Mesenteric fat pad (tissue), 1 donor: ENCODE measurements at regions not wholly inside any gene's neighbourhood (a gene's known extent, or its start where the extent isn't known, plus 50 kb on each side); places are given as distances from the start of the nearest gene placed in this dataset.
"Not testable (repeated sequence)": the region's sequence is repeated elsewhere in the genome, so short reads cannot be mapped to it uniquely, and the experiment has no call there.

Experiments used
- DNase-seq: peaks from one replicate; pipeline ENCODE4 v3.0.0-alpha.2; 2020; ENCODE audit warnings: low spot score
- donor health status: DM: yes; HTN: yes; CAD: no.

- no peak for DNase-seq
These were observed 178.4 kb downstream of the PSMG1 start for GRCh38 chr21:39004634-39005501.

- no peak for DNase-seq
These were observed 179.1 kb downstream of the PSMG1 start for GRCh38 chr21:39003982-39004633.

GRCh38 chr21:39001341-39001740, 181.9 kb downstream of the PSMG1 start:
- DNase-seq = no peak

GRCh38 chr21:39000496-39000895, 182.8 kb downstream of the PSMG1 start:
- no peak for DNase-seq

GRCh38 chr21:38999161-38999560, 184.1 kb downstream of the PSMG1 start:
- no peak for DNase-seq

GRCh38 chr21:38998281-38998680, 185.0 kb downstream of the PSMG1 start:
- DNase-seq = not testable (repeated sequence)

- DNase-seq = not testable (repeated sequence)
These were observed 185.4 kb downstream of the PSMG1 start for GRCh38 chr21:38997843-38998175.

GRCh38 chr21:38997051-38997842, 186.0 kb downstream of the PSMG1 start:
- DNase-seq = no peak

- DNase-seq = no peak
These were observed 186.9 kb downstream of the PSMG1 start for GRCh38 chr21:38996355-38996754.

- no peak for DNase-seq
These were observed 187.5 kb downstream of the PSMG1 start for GRCh38 chr21:38995731-38996130.

- DNase-seq = no peak
These were observed 188.1 kb downstream of the PSMG1 start for GRCh38 chr21:38995071-38995669.

GRCh38 chr21:38994042-38994441, 188.3 kb downstream of the ETS2 start:
- no peak for DNase-seq

- no peak for DNase-seq
These were observed 187.8 kb downstream of the ETS2 start for GRCh38 chr21:38993561-38993960.

GRCh38 chr21:38992737-38993136, 187.0 kb downstream of the ETS2 start:
- DNase-seq = no peak

- no peak for DNase-seq
These were observed 184.7 kb downstream of the ETS2 start for GRCh38 chr21:38990424-38990794.

GRCh38 chr21:38989745-38990423, 184.2 kb downstream of the ETS2 start:
- no peak for DNase-seq

GRCh38 chr21:38989379-38989744, 183.6 kb downstream of the ETS2 start:
- no peak for DNase-seq

- no peak for DNase-seq
These were observed 183.0 kb downstream of the ETS2 start for GRCh38 chr21:38988509-38989378.

GRCh38 chr21:38987633-38988508, 182.1 kb downstream of the ETS2 start:
- no peak for DNase-seq
